ENCODE measurements at regions not wholly inside any gene's neighbourhood (a gene's known extent, or its start where the extent isn't known, plus 50 kb on each side); places are given as distances from the start of the nearest gene placed in this dataset.
"Not testable (repeated sequence)": the region's sequence is repeated elsewhere in the genome, so short reads cannot be mapped to it uniquely, and the experiment has no call there.

- TF ChIP-seq POLR2A (IDR thresholded peaks at IDR 0.05); CTCF (IDR thresholded peaks at IDR 0.05); POLR2AphosphoS5 (IDR thresholded peaks at IDR 0.05; ENCODE audit: insufficient read depth in 1 of 2, low read depth in 1 of 2): not testable (repeated sequence)
Observed at GRCh38 chr21:9001890-9002663, 1519.3 kb upstream of the TPTE start.

Measured in vagina (tissue), 2 donors.